ENCODE measurements at regions not wholly inside any gene's neighbourhood (a gene's known extent, or its start where the extent isn't known, plus 50 kb on each side); places are given as distances from the start of the nearest gene placed in this dataset.

- TF ChIP-seq EZH2 (IDR thresholded peaks at IDR 0.05; ENCODE audit: low read depth, unreplicated experiment) (no peak), POLR2AphosphoS5 (IDR thresholded peaks at IDR 0.05; ENCODE audit: low read depth) (no peak), CTCF (conservative IDR thresholded peaks at IDR 0.05; ENCODE audit: low read depth in 2 of 2) (no peak), REST (IDR thresholded peaks at IDR 0.05; ENCODE audit: unreplicated experiment) (no peak), ZNF114 (CRISPR knock-in tag; IDR thresholded peaks at IDR 0.05) (no peak), JUNB (IDR thresholded peaks at IDR 0.05; ENCODE audit: unreplicated experiment) (no peak), CREB1 (CRISPR knock-in tag; IDR thresholded peaks at IDR 0.05; ENCODE audit: low read depth) (no peak)
Observed at GRCh38 chr4:144509088-144510015, 136.6 kb upstream of the HHIP start.
